Suprapubic skin (tissue), 4 donors: ENCODE measurements at regions not wholly inside any gene's neighbourhood (a gene's known extent, or its start where the extent isn't known, plus 50 kb on each side); places are given as distances from the start of the nearest gene placed in this dataset.
"Not testable (repeated sequence)": the region's sequence is repeated elsewhere in the genome, so short reads cannot be mapped to it uniquely, and the experiment has no call there.

Experiments
- CTCF ChIP-seq, 2 donors: fragments of 200-600 bp in 1 of 2; fragments of 450-650 bp in 1 of 2; sonication (generic) in 1 of 2; IDR thresholded peaks; one replicate each; pipeline ENCODE4 v1.5.1; 2016 to 2019; ENCODE audit warnings: antibody characterized with exemption in 2 of 2, mild to moderate bottlenecking in 1 of 2, moderate library complexity in 1 of 2
- EP300 ChIP-seq: sonication (generic); formaldehyde crosslinking; IDR thresholded peaks from one replicate; pipeline ENCODE4 v1.6.1; 2017; ENCODE audit warnings: antibody characterized with exemption
- POLR2A ChIP-seq, 2 donors: fragments of 450-650 bp; IDR thresholded peaks; one replicate each; pipeline ENCODE4 v1.6.1; 2017; ENCODE audit warnings: antibody characterized with exemption in 2 of 2, mild to moderate bottlenecking in 2 of 2, moderate library complexity in 2 of 2
- POLR2AphosphoS5 ChIP-seq, 3 donors: sonication (generic); formaldehyde crosslinking; IDR thresholded peaks; one replicate each; pipeline ENCODE4 v1.6.1; 2017; ENCODE audit warnings: antibody characterized with exemption in 3 of 3

GRCh38 chr21:6526213-6526612 lies 3995.2 kb upstream of the TPTE start:
- not testable (repeated sequence) for TF ChIP-seq POLR2A (IDR thresholded peaks at IDR 0.05); CTCF (IDR thresholded peaks at IDR 0.05); EP300; POLR2AphosphoS5 (IDR thresholded peaks at IDR 0.05)
